MM.1S (cell line): ENCODE measurements at regions not wholly inside any gene's neighbourhood (a gene's known extent, or its start where the extent isn't known, plus 50 kb on each side); places are given as distances from the start of the nearest gene placed in this dataset.

ENCODE experiments used
- DNase-seq: peaks from one replicate; pipeline ENCODE4 v3.0.0-alpha.2; 2015
- H2AFZ ChIP-seq: fragments of 300-600 bp; sonication (generic); 2 replicates; pipeline ENCODE4 v1.6.0; 2016; ENCODE audit warnings: antibody characterized with exemption, low read length
- H3F3A ChIP-seq: fragments of 300-600 bp; sonication (generic); 2 replicates; pipeline ENCODE4 v1.6.1; 2016; ENCODE audit warnings: mild to moderate bottlenecking, antibody characterized with exemption, low read length, moderate library complexity, mixed read lengths; ENCODE audit not compliant: insufficient read depth
- H3K27ac ChIP-seq: fragments of 300-600 bp; sonication (generic); 2 replicates; pipeline ENCODE4 v1.5.1; 2016; ENCODE audit warnings: mild to moderate bottlenecking, low read length
- H3K27me3 ChIP-seq: fragments of 300-600 bp; sonication (generic); replicated peaks from 2 replicates; pipeline ENCODE4 v1.6.0; 2016; ENCODE audit warnings: low read length; ENCODE audit not compliant: insufficient read depth
- H3K36me3 ChIP-seq: fragments of 300-600 bp; sonication (generic); replicated peaks from 2 replicates; pipeline ENCODE4 v1.6.1; 2016; ENCODE audit warnings: mild to moderate bottlenecking, low read length, mixed read lengths; ENCODE audit not compliant: insufficient read depth
- H3K4me1 ChIP-seq: fragments of 300-600 bp; sonication (generic); 2 replicates; pipeline ENCODE4 v1.6.1; 2016; ENCODE audit warnings: low read length, mixed read lengths
- H3K4me2 ChIP-seq: fragments of 300-600 bp; sonication (generic); 2 replicates; pipeline ENCODE4 v1.6.0; 2016; ENCODE audit warnings: low read depth, low read length
- H3K4me3 ChIP-seq: fragments of 300-600 bp; sonication (generic); 2 replicates; pipeline ENCODE4 v1.5.1; 2016; ENCODE audit warnings: low read length, mixed read lengths
- H3K79me2 ChIP-seq: fragments of 300-600 bp; sonication (generic); 2 replicates; pipeline ENCODE4 v1.6.1; 2016; ENCODE audit warnings: mixed run types, low read length, mixed read lengths
- H3K9ac ChIP-seq: fragments of 300-600 bp; sonication (generic); 2 replicates; pipeline ENCODE4 v1.6.1; 2016; ENCODE audit warnings: low read length, mixed read lengths
- H3K9me2 ChIP-seq: fragments of 300-600 bp; sonication (generic); replicated peaks from 2 replicates; pipeline ENCODE4 v1.6.1; 2016; ENCODE audit warnings: mild to moderate bottlenecking, low read length, mixed read lengths; ENCODE audit not compliant: insufficient read depth
- H3K9me3 ChIP-seq: fragments of 300-600 bp; sonication (generic); replicated peaks from 2 replicates; pipeline ENCODE4 v1.6.1; 2016; ENCODE audit warnings: mild to moderate bottlenecking, low read length, mixed read lengths; ENCODE audit not compliant: insufficient read depth
- H4K20me1 ChIP-seq: fragments of 300-600 bp; sonication (generic); 2 replicates; pipeline ENCODE4 v1.6.1; 2016; ENCODE audit warnings: mild to moderate bottlenecking, low read length, moderate library complexity, mixed read lengths; ENCODE audit not compliant: insufficient read depth
- CTCF ChIP-seq: fragments of 300-600 bp; sonication (generic); IDR thresholded peaks from 2 replicates; pipeline ENCODE4 v1.5.1; 2016; ENCODE audit warnings: antibody characterized with exemption, low read length, mixed read lengths
- EZH2 ChIP-seq: fragments of 300-600 bp; sonication (generic); optimal IDR thresholded peaks from 2 replicates; pipeline ENCODE3; 2017; ENCODE audit warnings: low read depth, mild to moderate bottlenecking, antibody characterized with exemption, low read length, mixed read lengths
- EZH2phosphoT487 ChIP-seq: fragments of 300-600 bp; sonication (generic); IDR thresholded peaks from 2 replicates; pipeline ENCODE4 v1.6.1; 2018; ENCODE audit warnings: antibody characterized with exemption, low read length

- no peaks in the 10 kb centered on the region for H3K79me2 ChIP-seq
- no peak overlapping the region for H3K4me2 ChIP-seq
- H3K27ac ChIP-seq: no peak overlapping the region
- no peak for DNase-seq
- H3K27me3 ChIP-seq: no peaks in the 10 kb centered on the region
- no peaks in the 10 kb centered on the region for H3K9me2 ChIP-seq
- no peaks in the 10 kb centered on the region for H4K20me1 ChIP-seq
- no peak overlapping the region for H3K4me3 ChIP-seq
- no peak overlapping the region for H3K9ac ChIP-seq
- no peaks in the 10 kb centered on the region for H3F3A ChIP-seq
- no peak overlapping the region for H2AFZ ChIP-seq
- H3K4me1 ChIP-seq: no peaks in the 10 kb centered on the region
- H3K9me3 ChIP-seq: no peaks in the 10 kb centered on the region
- no peaks in the 10 kb centered on the region for H3K36me3 ChIP-seq
- TF ChIP-seq EZH2 (no peak), EZH2phosphoT487 (no peak), CTCF (no peak)
Measured at GRCh38 chr10:8815969-8816368, 761.5 kb downstream of the GATA3 start.

GRCh38 chr10:8817299-8817698, 762.8 kb downstream of the GATA3 start:
- no peaks in the 10 kb centered on the region for H3K9me3 ChIP-seq
- TF ChIP-seq EZH2phosphoT487 (no peak), EZH2 (no peak), CTCF (no peak)

GRCh38 chr10:8825611-8826010, 771.1 kb downstream of the GATA3 start:
- DNase-seq: no peak
- Histone ChIP-seq H3K9me3 (no peaks in the 10 kb centered on the region), H3K27ac (no peak overlapping the region), H4K20me1 (no peaks in the 10 kb centered on the region), H3K79me2 (no peaks in the 10 kb centered on the region), H3K27me3 (no peaks in the 10 kb centered on the region), H3K9me2 (no peaks in the 10 kb centered on the region), H3K36me3 (no peaks in the 10 kb centered on the region), H3K9ac (no peak overlapping the region), H3K4me3 (no peak overlapping the region), H3K4me1 (no peaks in the 10 kb centered on the region), H2AFZ (no peak overlapping the region), H3F3A (no peaks in the 10 kb centered on the region), H3K4me2 (no peak overlapping the region)
- TF ChIP-seq EZH2 (no peak), EZH2phosphoT487 (no peak), CTCF (no peak)

More at GRCh38 chr10:8817299-8817698, 762.8 kb downstream of the GATA3 start:
- Histone ChIP-seq H3K9ac (no peak overlapping the region), H3K4me1 (no peaks in the 10 kb centered on the region), H2AFZ (no peak overlapping the region), H3K4me2 (no peak overlapping the region), H3K9me2 (no peaks in the 10 kb centered on the region), H3K4me3 (no peak overlapping the region), H3K27me3 (no peaks in the 10 kb centered on the region), H4K20me1 (no peaks in the 10 kb centered on the region), H3K27ac (no peak overlapping the region), H3K36me3 (no peaks in the 10 kb centered on the region), H3K79me2 (no peaks in the 10 kb centered on the region), H3F3A (no peaks in the 10 kb centered on the region)
- DNase-seq: no peak
